H1 (cell line): ENCODE measurements at regions not wholly inside any gene's neighbourhood (a gene's known extent, or its start where the extent isn't known, plus 50 kb on each side); places are given as distances from the start of the nearest gene placed in this dataset.

Source experiments
- CTCF ChIA-PET: fragments of 300-600 bp; sonication (Branson Sonifier 250); formaldehyde crosslinking; loops from one replicate; lab custom pipeline; 2021; ENCODE audit not compliant: partially characterized antibody; lab: Charles Lee
- POLR2A ChIA-PET: fragments of 300-600 bp; sonication (Branson Sonifier 250); formaldehyde crosslinking; loops from one replicate; lab custom pipeline; 2021; ENCODE audit warnings: inconsistent platforms; ENCODE audit not compliant: partially characterized antibody; lab: Charles Lee
- DNase-seq, 2 experiments: peaks; one replicate each; pipeline versions ENCODE4 v3.0.0 to v3.0.0-alpha.2; 2010 to 2022; ENCODE audit warnings: low spot score in 2 of 2, low read depth in 1 of 2, mixed read lengths in 1 of 2
- FAIRE-seq: peaks from 2 replicates; lab custom pipeline; 2011; peaks lifted over from hg19 to GRCh38; lab: Jason Lieb, UNC
- H2AFZ ChIP-seq: 2 replicates; pipeline ENCODE4 v1.8.1; 2012; ENCODE audit warnings: low read length, inconsistent platforms
- H2AK5ac ChIP-seq: 2 replicates; pipeline ENCODE4 v1.6.1; 2013; ENCODE audit warnings: low read depth, low read length
- H2BK120ac ChIP-seq: replicated peaks from 2 replicates; pipeline ENCODE3; 2013; ENCODE audit warnings: low read depth, low read length, inconsistent platforms
- H2BK12ac ChIP-seq: 2 replicates; pipeline ENCODE4 v1.6.1; 2013; ENCODE audit warnings: low read depth, low read length
- H2BK15ac ChIP-seq: 2 replicates; pipeline ENCODE4 v1.6.1; 2013; ENCODE audit warnings: low read length
- H2BK20ac ChIP-seq: 2 replicates; pipeline ENCODE4 v1.6.1; 2013; ENCODE audit warnings: low read length
- H2BK5ac ChIP-seq: 2 replicates; pipeline ENCODE4 v1.6.1; 2013; ENCODE audit warnings: low read depth, low read length
- H3K14ac ChIP-seq: 2 replicates; pipeline ENCODE4 v1.6.1; 2013; ENCODE audit warnings: inconsistent platforms; ENCODE audit not compliant: insufficient read length
- H3K18ac ChIP-seq: 2 replicates; pipeline ENCODE4 v1.6.1; 2013; ENCODE audit warnings: low read length; ENCODE audit errors: extremely low read depth
- H3K23ac ChIP-seq: 2 replicates; pipeline ENCODE4 v1.6.1; 2013; ENCODE audit warnings: inconsistent platforms; ENCODE audit not compliant: insufficient read length
- H3K23me2 ChIP-seq: 2 replicates; pipeline ENCODE4 v1.6.1; 2013; ENCODE audit warnings: low read depth, low read length
- H3K27ac ChIP-seq: 2 replicates; pipeline ENCODE4 v1.6.1; 2011; ENCODE audit warnings: low read depth, low read length, inconsistent platforms
- H3K27me3 ChIP-seq, 4 experiments: replicated peaks in 1 of 4; 1 replicate in 1 of 4; 2 replicates in 3 of 4; pipeline versions ENCODE4 v1.6.1 to v1.8.1; 2011 to 2013; ENCODE audit warnings: low read length in 3 of 4, mild to moderate bottlenecking in 3 of 4, inconsistent platforms in 2 of 4, mixed read lengths in 2 of 4, moderate library complexity in 1 of 4; ENCODE audit not compliant: control insufficient read depth in 3 of 4, insufficient read depth in 3 of 4; ENCODE audit errors: extremely low read depth in 1 of 4
- H3K36me3 ChIP-seq, 4 experiments: 2 replicates each; pipeline versions ENCODE4 v1.6.1 to v1.8.1; 2011 to 2013; ENCODE audit warnings: mild to moderate bottlenecking in 4 of 4, low read length in 3 of 4, moderate library complexity in 2 of 4, control low read depth in 1 of 4, inconsistent platforms in 1 of 4; ENCODE audit not compliant: insufficient read depth in 4 of 4, control insufficient read depth in 2 of 4
- H3K4ac ChIP-seq: replicated peaks from 2 replicates; pipeline ENCODE3; 2013; ENCODE audit warnings: low read length, low read depth, mixed read lengths, inconsistent platforms; ENCODE audit not compliant: insufficient read length
- H3K4me1 ChIP-seq, 4 experiments: replicated peaks in 1 of 4; 1 replicate in 1 of 4; 2 replicates in 3 of 4; pipeline versions ENCODE4 v1.6.1 to v1.8.1; 2011 to 2013; ENCODE audit warnings: low read length in 3 of 4, inconsistent platforms in 2 of 4, mixed read lengths in 1 of 4; ENCODE audit not compliant: insufficient read depth in 4 of 4, control insufficient read depth in 3 of 4
- H3K4me2 ChIP-seq, 2 experiments: 2 replicates each; pipeline versions ENCODE4 v1.6.1 to v1.8.1; 2011 to 2013; ENCODE audit warnings: low read depth in 2 of 2, low read length in 2 of 2, control low read depth in 1 of 2, inconsistent platforms in 1 of 2, mild to moderate bottlenecking in 1 of 2; ENCODE audit not compliant: insufficient read depth in 1 of 2
- H3K4me3 ChIP-seq, 4 experiments: fragments of 200-600, 300-600 bp in 1 of 4; sonication (generic), shearing (Covaris generic), sonication (Bioruptor Twin) in 1 of 4; 2 replicates each; pipeline versions ENCODE4 v1.5.1 to v1.8.1; 2011 to 2016; ENCODE audit warnings: low read length in 4 of 4, low read depth in 3 of 4, control low read depth in 2 of 4, inconsistent platforms in 2 of 4, mild to moderate bottlenecking in 2 of 4, mixed read lengths in 1 of 4, moderate library complexity in 1 of 4; ENCODE audit not compliant: insufficient read depth in 2 of 4; ENCODE audit errors: extremely low read depth in 1 of 4
- H3K56ac ChIP-seq: replicated peaks from 2 replicates; pipeline ENCODE3; 2013; ENCODE audit warnings: low read depth, mild to moderate bottlenecking, mixed read lengths, low read length, inconsistent platforms; ENCODE audit not compliant: insufficient read length
- H3K79me1 ChIP-seq: 2 replicates; pipeline ENCODE4 v1.6.1; 2013; ENCODE audit warnings: low read depth, low read length, control low read depth
- H3K79me2 ChIP-seq, 2 experiments: 2 replicates each; pipeline versions ENCODE4 v1.6.1 to v1.8.1; 2012 to 2013; ENCODE audit warnings: low read length in 2 of 2, mild to moderate bottlenecking in 2 of 2, inconsistent platforms in 1 of 2; ENCODE audit not compliant: insufficient read depth in 2 of 2, control insufficient read depth in 1 of 2
- H3K9ac ChIP-seq, 4 experiments: replicated peaks in 1 of 4; 1 replicate in 1 of 4; 2 replicates in 3 of 4; pipeline versions ENCODE4 v1.6.1 to v1.8.1; 2011 to 2013; ENCODE audit warnings: low read depth in 3 of 4, low read length in 3 of 4, control low read depth in 2 of 4, mild to moderate bottlenecking in 2 of 4, moderate library complexity in 2 of 4, inconsistent platforms in 1 of 4; ENCODE audit errors: extremely low read depth in 1 of 4
- H3K9me3 ChIP-seq, 2 experiments: 2 replicates each; pipeline versions ENCODE4 v1.6.1 to v1.8.1; 2012 to 2013; ENCODE audit warnings: mild to moderate bottlenecking in 2 of 2, moderate library complexity in 2 of 2, control low read depth in 1 of 2, inconsistent platforms in 1 of 2, low read depth in 1 of 2, low read length in 1 of 2, mixed read lengths in 1 of 2; ENCODE audit not compliant: insufficient read depth in 2 of 2
- H4K20me1 ChIP-seq, 2 experiments: replicated peaks in 1 of 2; 2 replicates each; pipeline versions ENCODE3 to v1.8.1; 2011 to 2013; ENCODE audit warnings: inconsistent platforms in 2 of 2, low read length in 2 of 2, mild to moderate bottlenecking in 1 of 2; ENCODE audit not compliant: insufficient read depth in 2 of 2, control insufficient read depth in 1 of 2
- H4K5ac ChIP-seq: 2 replicates; pipeline ENCODE4 v1.6.1; 2013; ENCODE audit warnings: low read length, low read depth, mixed read lengths, inconsistent platforms; ENCODE audit not compliant: insufficient read length
- H4K8ac ChIP-seq: 2 replicates; pipeline ENCODE4 v1.8.0; 2013; ENCODE audit warnings: mild to moderate bottlenecking, moderate library complexity, low read length, inconsistent platforms; ENCODE audit not compliant: insufficient read depth; ENCODE audit errors: extremely low read depth
- H4K91ac ChIP-seq: replicated peaks from 2 replicates; pipeline ENCODE3; 2013; ENCODE audit warnings: low read length, mixed read lengths, inconsistent platforms; ENCODE audit not compliant: insufficient read length
- ASH2L ChIP-seq: fragments of 200-600, 300-600 bp; sonication (generic); IDR thresholded peaks from one replicate; pipeline ENCODE4 v1.7.1; 2017; ENCODE audit warnings: low read length
- ATF2 ChIP-seq: IDR thresholded peaks from 2 replicates; pipeline ENCODE4 v1.6.1; 2012; ENCODE audit warnings: low read length, inconsistent platforms
- BACH1 ChIP-seq: IDR thresholded peaks from 2 replicates; pipeline ENCODE4 v1.6.1; 2012; ENCODE audit warnings: low read length, improper control_type of control experiment
- CTBP2 ChIP-seq: IDR thresholded peaks from 2 replicates; pipeline ENCODE4 v1.7.0; 2011; ENCODE audit warnings: borderline replicate concordance, mild to moderate bottlenecking, moderate library complexity, mixed read lengths, low read length; ENCODE audit not compliant: insufficient read depth, insufficient read length
- EZH2 ChIP-seq: fragments of 200-600 bp; sonication (generic); IDR thresholded peaks from 2 replicates; pipeline ENCODE4 v1.7.1; 2012; ENCODE audit warnings: low read depth, mild to moderate bottlenecking, moderate library complexity, low read length, inconsistent platforms; ENCODE audit not compliant: severe bottlenecking
- GTF2F1 ChIP-seq: IDR thresholded peaks from 2 replicates; pipeline ENCODE4 v1.6.1; 2012; ENCODE audit warnings: low read depth, low read length, improper control_type of control experiment, borderline replicate concordance
- HDAC2 ChIP-seq, 2 experiments: fragments of 300-600 bp in 1 of 2; sonication (generic) in 1 of 2; IDR thresholded peaks; 2 replicates each; pipeline ENCODE4 v1.6.1; 2011 to 2012; ENCODE audit warnings: low read depth in 2 of 2, low read length in 2 of 2, mild to moderate bottlenecking in 2 of 2, moderate library complexity in 2 of 2, borderline replicate concordance in 1 of 2, inconsistent platforms in 1 of 2
- POLR2AphosphoS5 ChIP-seq: IDR thresholded peaks from 2 replicates; pipeline ENCODE4 v1.6.1; 2011; ENCODE audit warnings: low read depth, low read length
- SAP30 ChIP-seq: fragments of 300-600 bp; sonication (generic); IDR thresholded peaks from 2 replicates; pipeline ENCODE4 v1.7.1; 2012; ENCODE audit warnings: low read length, moderate library complexity, mild to moderate bottlenecking, inconsistent platforms; ENCODE audit not compliant: insufficient read depth, insufficient replicate concordance
- SP1 ChIP-seq: IDR thresholded peaks from 2 replicates; pipeline ENCODE4 v1.6.1; 2011; ENCODE audit warnings: low read depth, low read length
- SUZ12 ChIP-seq: fragments of 200-600 bp; sonication (generic); IDR thresholded peaks from 2 replicates; pipeline ENCODE4 v1.6.1; 2012; ENCODE audit warnings: mild to moderate bottlenecking, inconsistent platforms, low read length, moderate library complexity, mixed read lengths
- TAF7 ChIP-seq: optimal IDR thresholded peaks from 2 replicates; pipeline ENCODE3; 2011; ENCODE audit warnings: low read depth, mild to moderate bottlenecking, inconsistent platforms, low read length, moderate library complexity, borderline replicate concordance
- WGBS, 2 experiments: shearing (Covaris generic) in 1 of 2; methylation state at CpG; one replicate each; pipeline versions ENCODE4 v1.1.6 to v1.1.7; 2013 to 2015; ENCODE audit warnings: low lambda C conversion rate in 2 of 2, mixed read lengths in 2 of 2, inconsistent platforms in 1 of 2, low coverage in 1 of 2, missing lambda C conversion rate in 1 of 2; ENCODE audit not compliant: insufficient replicate concordance in 2 of 2, insufficient coverage in 1 of 2, insufficient read length in 1 of 2; ENCODE audit errors: extremely low coverage in 1 of 2, missing lambda C conversion rate in 1 of 2; 5-methylcytosine and 5-hydroxymethylcytosine counted together

GRCh38 chr5:159471904-159472303, 141.6 kb upstream of the IL12B start:
- no peak overlapping the region for H2BK12ac ChIP-seq
- FAIRE-seq = no peak
- H3K4me1 ChIP-seq = no peaks in the 10 kb centered on the region
- no peak overlapping the region for H2BK20ac ChIP-seq
- no peak overlapping the region; the same call in 1 of the 2 replicates for H4K8ac ChIP-seq
- no peaks in the 10 kb centered on the region for H3K79me1 ChIP-seq
- H4K5ac ChIP-seq = no peak overlapping the region
- no peak overlapping the region for H3K27ac ChIP-seq
- H3K56ac ChIP-seq = no peak overlapping the region
- no peaks in the 10 kb centered on the region for H3K27me3 ChIP-seq
- no peak overlapping the region for H3K9ac ChIP-seq
- no peaks in the 10 kb centered on the region for H3K36me3 ChIP-seq
- H3K23ac ChIP-seq = no peak overlapping the region
- no peak overlapping the region for H2BK15ac ChIP-seq
- no peak overlapping the region for H2BK120ac ChIP-seq
- no peak overlapping the region for H3K4ac ChIP-seq
- H3K9me3 ChIP-seq = no peaks in the 10 kb centered on the region
- ChIA-PET POLR2A (no interaction called here), CTCF (no interaction called here)
- no peak overlapping the region for H3K18ac ChIP-seq
- H3K79me2 ChIP-seq = no peaks in the 10 kb centered on the region
- no peak overlapping the region for H3K14ac ChIP-seq
- H3K23me2 ChIP-seq = no peaks in the 10 kb centered on the region
- H3K4me2 ChIP-seq = no peak overlapping the region
- no peak overlapping the region; the same call in 1 of the 2 replicates for H2AFZ ChIP-seq
- H2BK5ac ChIP-seq = no peak overlapping the region
- no peak for DNase-seq
- WGBS, 2 experiments = 100% methylated on average over 2 of the region's 2 CpGs; no CpG with 5 or more reads in 1 of the 2 experiments
- H4K20me1 ChIP-seq = no peaks in the 10 kb centered on the region
- H3K4me3 ChIP-seq = no peak overlapping the region
- H2AK5ac ChIP-seq = no peak overlapping the region
- no peak overlapping the region for H4K91ac ChIP-seq
- TF ChIP-seq GTF2F1 (no peak), ATF2 (no peak), EZH2 (no peak), SAP30 (no peak), SUZ12 (no peak), TAF7 (no peak), CTBP2 (no peak), POLR2AphosphoS5 (no peak), BACH1 (no peak), HDAC2 (IDR thresholded peaks at IDR 0.05; ENCODE audit: borderline replicate concordance in 1 of 2, low read depth in 2 of 2, low read length in 2 of 2) (no peak), SP1 (no peak), ASH2L (no peak)
